ENCODE measurements at regions not wholly inside any gene's neighbourhood (a gene's known extent, or its start where the extent isn't known, plus 50 kb on each side); places are given as distances from the start of the nearest gene placed in this dataset.

DNA sequence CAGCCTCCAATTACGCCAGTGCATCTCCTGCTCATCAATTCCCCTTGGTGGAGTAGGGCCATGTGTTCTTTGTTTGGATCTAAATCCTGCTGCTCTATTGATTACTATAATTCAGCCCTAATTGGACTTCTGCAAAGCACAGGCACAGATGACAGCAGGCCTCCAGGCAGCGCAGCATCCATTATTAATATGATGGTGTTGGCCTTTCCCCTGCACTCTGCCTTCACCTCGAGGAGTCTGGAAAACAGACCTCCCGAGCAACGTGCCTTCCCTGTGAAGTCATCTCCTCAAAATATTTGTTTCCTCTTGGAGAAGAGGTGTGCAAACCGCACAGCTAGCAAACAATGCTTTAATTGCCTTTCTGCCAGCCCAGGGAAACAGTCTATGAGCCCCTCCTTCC is 92.5 kb downstream of the UQCRFS1 start:
- WGBS, 3 donors: 67 to 71% (median 69%) methylated on average over 6 of the region's 6 CpGs
- Histone ChIP-seq H3K36me3 (ENCODE audit: insufficient read depth in 1 of 2, low read depth in 1 of 2) (no peaks in the 10 kb centered on the region), H3K27me3 (ENCODE audit: insufficient read depth in 3 of 3, low read length in 2 of 3) (peaks cover 0 to 1% (median 0%) of the 10 kb centered on the region in 3 donors), H3K4me1 (no peaks in the 10 kb centered on the region), H3K27ac (no peak overlapping the region), H3K9me3 (no peaks in the 10 kb centered on the region), H3K4me3 (no peak overlapping the region)
- no peak for ATAC-seq
- intact Hi-C loops (cut with DNase I): no loop called here
- DNase-seq: no peak
- no peak for TF ChIP-seq CTCF (IDR thresholded peaks at IDR 0.05)

DNA sequence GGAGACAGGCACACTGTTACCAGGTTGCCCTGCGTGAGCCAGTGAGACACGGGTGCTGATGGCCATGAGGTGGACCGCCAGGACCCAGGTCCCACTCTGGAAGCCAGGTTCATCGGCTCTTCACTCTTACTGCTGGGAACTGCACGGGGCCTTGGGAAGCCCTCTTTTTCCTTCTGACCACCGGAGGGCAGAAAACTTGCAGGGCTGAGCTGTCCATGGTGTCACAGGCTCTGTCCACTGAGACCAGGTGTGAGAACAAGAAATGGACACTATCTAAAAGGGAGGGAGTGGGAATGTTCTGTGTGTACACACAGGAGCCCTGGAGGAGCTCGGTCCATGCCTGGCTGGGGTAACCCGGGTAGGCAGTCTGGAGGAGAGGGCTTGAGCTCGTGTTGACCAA is 93.4 kb downstream of the UQCRFS1 start:
- H3K27ac ChIP-seq: no peak overlapping the region
- no peaks in the 10 kb centered on the region for H3K27me3 ChIP-seq (ENCODE audit: insufficient read depth in 3 of 3, low read length in 2 of 3)
- peak; percentile 34 for TF ChIP-seq CTCF (IDR thresholded peaks at IDR 0.05)
- H3K4me3 ChIP-seq: no peak overlapping the region
- H3K4me1 ChIP-seq: no peaks in the 10 kb centered on the region
- peak in 2 of 4 donors; percentile 54 to 73 for ATAC-seq
- intact Hi-C loops (cut with DNase I): loop anchor here in 1 of 2 donors (1.0 kb wide), 1 partner anchor 144 kb away; no protein-coding TSS in a partner anchor
- DNase-seq: no peak
- H3K36me3 ChIP-seq (ENCODE audit: insufficient read depth in 1 of 2, low read depth in 1 of 2): no peaks in the 10 kb centered on the region
- no peaks in the 10 kb centered on the region for H3K9me3 ChIP-seq
- WGBS, 3 donors: 54 to 57% (median 54%) methylated on average over 9 of the region's 9 CpGs

DNA sequence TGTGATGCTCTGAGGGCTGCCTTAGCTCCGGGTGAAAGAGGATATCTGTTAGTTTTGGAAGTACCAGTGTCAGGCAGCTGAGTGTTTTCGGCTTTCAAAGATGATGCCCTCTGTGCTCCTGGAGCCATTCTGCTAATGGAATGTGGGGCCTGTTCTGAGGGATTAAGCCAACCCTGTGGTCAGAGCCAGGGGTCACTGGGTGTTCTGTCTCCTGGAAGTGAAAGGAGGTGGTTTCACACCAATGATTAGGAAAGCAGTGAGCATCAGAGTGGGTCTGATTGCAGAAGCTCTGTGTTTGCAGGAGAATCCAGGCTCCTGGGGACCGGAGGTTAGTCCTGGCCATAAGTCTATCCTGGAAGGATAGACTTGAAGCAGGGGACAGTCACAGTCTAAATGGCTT is 94.6 kb downstream of the UQCRFS1 start:
- H3K27ac ChIP-seq: no peak overlapping the region
- ATAC-seq (no peak), DNase-seq (no peak)
- 32 to 41% (median 39%) methylated on average over 3 of the region's 3 CpGs for WGBS, 3 donors
- H3K4me3 ChIP-seq: no peak overlapping the region
- TF ChIP-seq CTCF (IDR thresholded peaks at IDR 0.05): no peak
- H3K27me3 ChIP-seq (ENCODE audit: insufficient read depth in 3 of 3, low read length in 2 of 3): no peaks in the 10 kb centered on the region
- H3K9me3 ChIP-seq: no peaks in the 10 kb centered on the region
- no peaks in the 10 kb centered on the region for H3K36me3 ChIP-seq (ENCODE audit: insufficient read depth in 1 of 2, low read depth in 1 of 2)
- intact Hi-C loops (cut with DNase I): no loop called here
- H3K4me1 ChIP-seq: no peaks in the 10 kb centered on the region

DNA sequence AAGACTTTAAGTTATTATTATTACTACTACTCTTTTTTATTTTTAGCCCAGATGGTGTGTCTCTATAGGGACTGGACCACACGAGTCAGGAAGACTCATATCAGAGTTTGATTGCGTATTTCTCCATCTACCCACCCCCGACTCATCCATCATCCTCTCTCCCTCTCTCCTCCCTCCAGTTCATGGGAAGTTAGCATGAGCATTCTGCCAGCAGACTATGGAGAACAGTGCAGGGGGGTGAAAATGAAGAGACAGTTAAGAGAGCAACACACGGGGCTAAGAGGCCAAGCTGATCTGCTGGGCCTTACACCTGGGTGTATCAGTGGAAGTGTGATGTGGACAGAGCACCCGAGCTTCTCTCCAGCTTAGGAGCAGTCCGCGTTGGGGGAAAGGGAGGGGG is 95.0 kb downstream of the UQCRFS1 start:
- no peaks in the 10 kb centered on the region for H3K9me3 ChIP-seq
- no peak overlapping the region for H3K4me3 ChIP-seq
- no peaks in the 10 kb centered on the region for H3K27me3 ChIP-seq (ENCODE audit: insufficient read depth in 3 of 3, low read length in 2 of 3)
- no peaks in the 10 kb centered on the region for H3K4me1 ChIP-seq
- no peaks in the 10 kb centered on the region for H3K36me3 ChIP-seq (ENCODE audit: insufficient read depth in 1 of 2, low read depth in 1 of 2)
- WGBS, 3 donors: 45 to 54% (median 48%) methylated on average over 7 of the region's 7 CpGs
- DNase-seq (no peak), ATAC-seq (no peak)
- intact Hi-C loops (cut with DNase I): no loop called here
- no peak for TF ChIP-seq CTCF (IDR thresholded peaks at IDR 0.05)
- H3K27ac ChIP-seq: no peak overlapping the region

DNA sequence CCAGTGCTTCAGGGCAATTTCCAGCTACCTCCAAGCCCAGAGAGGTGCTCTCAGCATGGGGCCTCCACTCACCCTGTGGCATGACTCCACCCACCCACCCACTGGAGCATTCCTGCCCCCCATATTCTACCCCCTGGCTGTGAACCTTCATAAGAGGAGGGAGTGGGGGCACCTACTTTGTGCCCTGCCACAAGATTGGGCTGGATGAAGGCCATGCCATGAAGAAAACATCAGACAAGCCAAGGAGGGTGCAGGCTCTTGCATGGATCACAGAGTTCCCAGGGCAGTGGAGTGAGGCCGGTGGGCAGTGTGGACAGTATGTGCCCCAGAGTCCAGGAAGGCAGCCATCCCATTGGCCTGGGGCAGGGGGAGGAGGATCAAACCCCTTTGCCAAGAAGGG is 97.8 kb downstream of the UQCRFS1 start:
- intact Hi-C loops (cut with DNase I): no loop called here
- H3K4me3 ChIP-seq: no peak overlapping the region
- no peak overlapping the region for H3K27ac ChIP-seq
- DNase-seq (no peak), ATAC-seq (no peak)
- H3K4me1 ChIP-seq: no peaks in the 10 kb centered on the region
- 81 to 93% (median 87%) methylated on average over 1 of the region's 1 CpG for WGBS, 3 donors
- H3K36me3 ChIP-seq (ENCODE audit: insufficient read depth in 1 of 2, low read depth in 1 of 2): no peaks in the 10 kb centered on the region
- peaks cover 0 to 5% (median 0%) of the 10 kb centered on the region in 3 donors for H3K27me3 ChIP-seq (ENCODE audit: insufficient read depth in 3 of 3, low read length in 2 of 3)
- no peak for TF ChIP-seq CTCF (IDR thresholded peaks at IDR 0.05)
- H3K9me3 ChIP-seq: no peaks in the 10 kb centered on the region

Data from psoas muscle (tissue), 7 donors.